ENCODE measurements at regions not wholly inside any gene's neighbourhood (a gene's known extent, or its start where the extent isn't known, plus 50 kb on each side); places are given as distances from the start of the nearest gene placed in this dataset.

DNA sequence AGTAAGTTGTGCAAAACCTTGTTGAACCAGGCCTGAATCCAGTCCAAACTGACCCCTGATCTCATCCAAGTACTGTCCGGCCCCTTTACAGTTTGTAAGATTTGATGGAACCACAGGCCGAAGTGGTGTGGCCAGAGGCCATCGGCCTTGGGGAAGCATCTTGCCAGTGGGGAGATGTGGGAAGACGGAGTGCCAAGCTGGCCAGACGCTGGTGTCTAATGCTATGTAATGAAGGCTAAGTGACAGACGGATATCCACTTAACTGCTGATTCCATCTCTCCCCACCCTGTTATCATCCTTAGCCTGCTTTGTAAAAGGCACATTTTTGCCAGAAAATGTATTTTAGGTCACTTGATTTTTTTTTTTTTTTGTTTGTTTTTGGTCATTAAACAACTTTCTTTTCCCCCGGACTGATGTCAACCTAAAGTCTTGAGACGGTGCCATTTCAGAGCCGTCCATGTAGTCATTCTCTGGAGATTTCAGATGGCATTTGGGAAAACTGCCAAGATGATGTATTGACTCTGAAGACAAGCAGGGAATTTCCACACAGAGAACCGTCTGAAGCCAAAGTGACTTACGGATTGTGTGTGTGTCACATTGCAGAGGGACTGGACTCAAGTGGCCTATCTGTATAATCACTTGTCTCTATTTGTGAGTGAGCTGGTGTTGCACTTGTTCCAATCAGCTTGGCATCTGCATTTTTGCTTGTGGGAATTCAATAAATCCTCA is 86.5 kb upstream of the MANSC4 start:
- no peak overlapping the region for H3K27ac Mint-ChIP-seq
- no peaks in the 10 kb centered on the region for H3K9me3 ChIP-seq (ENCODE audit: control insufficient read depth in 2 of 3, low read length in 3 of 3)
- H3K36me3 Mint-ChIP-seq = no peaks in the 10 kb centered on the region
- ChIA-PET POLR2A (no interaction called here), CTCF (no interaction called here)
- H3K27ac ChIP-seq (ENCODE audit: low read depth, low read length) = no peak overlapping the region
- H3K4me1 Mint-ChIP-seq = peaks cover 0 to 20% (median 13%) of the 10 kb centered on the region in 7 donors
- peaks cover 0 to 8% (median 0%) of the 10 kb centered on the region in 11 donors for H3K9me3 Mint-ChIP-seq
- no peak overlapping the region for H3K4me3 Mint-ChIP-seq
- no peak for DNase-seq
- peaks cover 0 to 9% (median 0%) of the 10 kb centered on the region in 5 donors for H3K27me3 Mint-ChIP-seq
- ATAC-seq = no peak
- no peaks in the 10 kb centered on the region for H3K27me3 ChIP-seq (ENCODE audit: control insufficient read depth in 2 of 2, insufficient read depth in 2 of 2, low read length in 2 of 2)
- intact Hi-C loops (cut with micrococcal nuclease) = no loop called here
- H3K4me1 ChIP-seq (ENCODE audit: control insufficient read depth in 2 of 2, insufficient read depth in 2 of 2, low read length in 2 of 2) = no peaks in the 10 kb centered on the region
- no peak overlapping the region for H3K4me3 ChIP-seq (ENCODE audit: low read length)
- H3K36me3 ChIP-seq (ENCODE audit: control insufficient read depth in 2 of 3, insufficient read depth in 3 of 3, low read length in 3 of 3) = no peaks in the 10 kb centered on the region

DNA sequence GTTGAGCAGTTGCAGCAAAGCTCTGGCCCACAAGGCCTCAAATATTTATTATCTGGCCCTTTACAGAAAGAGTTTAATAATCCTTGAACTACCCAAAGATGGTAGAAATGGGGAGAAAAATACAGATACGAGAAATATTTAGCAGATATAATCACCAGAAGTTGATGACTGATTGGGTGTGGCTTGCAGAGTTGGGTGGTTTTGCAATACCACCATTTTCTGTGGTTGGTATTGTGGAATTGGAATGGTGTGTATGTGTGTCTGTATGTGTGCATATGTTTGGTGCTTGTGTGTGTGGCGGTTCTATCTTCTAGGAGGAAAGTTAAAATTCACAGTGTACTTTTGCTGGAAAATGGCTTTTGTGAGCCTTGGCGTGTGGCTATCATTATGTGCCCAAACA is 85.4 kb upstream of the MANSC4 start:
- Mint-ChIP-seq H3K27ac (no peak overlapping the region), H3K9me3 (peaks cover 0 to 8% (median 0%) of the 10 kb centered on the region in 11 donors), H3K4me3 (no peak overlapping the region), H3K4me1 (peaks cover 0 to 11% (median 5%) of the 10 kb centered on the region in 7 donors), H3K27me3 (peaks cover 0 to 9% (median 2%) of the 10 kb centered on the region in 5 donors), H3K36me3 (no peaks in the 10 kb centered on the region)
- Histone ChIP-seq H3K4me3 (ENCODE audit: low read length) (no peak overlapping the region), H3K4me1 (ENCODE audit: control insufficient read depth in 2 of 2, insufficient read depth in 2 of 2, low read length in 2 of 2) (no peaks in the 10 kb centered on the region), H3K9me3 (ENCODE audit: control insufficient read depth in 2 of 3, low read length in 3 of 3) (no peaks in the 10 kb centered on the region), H3K27ac (ENCODE audit: low read depth, low read length) (no peak overlapping the region), H3K27me3 (ENCODE audit: control insufficient read depth in 2 of 2, insufficient read depth in 2 of 2, low read length in 2 of 2) (no peaks in the 10 kb centered on the region), H3K36me3 (ENCODE audit: control insufficient read depth in 2 of 3, insufficient read depth in 3 of 3, low read length in 3 of 3) (no peaks in the 10 kb centered on the region)
- intact Hi-C loops (cut with micrococcal nuclease) = no loop called here
- ChIA-PET POLR2A (no interaction called here), CTCF (no interaction called here)
- ATAC-seq = no peak
- DNase-seq = no peak

DNA sequence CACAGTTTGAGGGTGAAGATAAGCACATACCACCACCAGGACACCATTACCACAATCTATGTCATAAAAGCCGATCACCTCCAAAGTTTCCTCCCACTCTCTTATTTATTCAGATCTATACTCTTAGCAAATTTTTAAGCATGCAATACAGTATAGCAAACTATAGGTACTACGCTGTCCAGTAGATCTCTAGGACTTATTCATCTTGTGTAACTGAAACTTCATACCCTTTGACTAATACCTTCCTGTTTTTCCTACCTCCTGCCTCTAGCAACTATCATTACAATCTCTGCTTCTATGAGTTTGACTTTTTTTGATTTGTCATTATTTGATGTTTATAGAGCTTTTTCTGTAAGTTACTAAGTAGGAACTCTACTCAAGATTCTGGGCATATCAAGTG is 84.5 kb upstream of the MANSC4 start:
- peaks cover 0 to 11% (median 5%) of the 10 kb centered on the region in 7 donors for H3K4me1 Mint-ChIP-seq
- H3K27me3 Mint-ChIP-seq = peaks cover 0 to 5% (median 1%) of the 10 kb centered on the region in 5 donors
- Histone ChIP-seq H3K36me3 (ENCODE audit: control insufficient read depth in 2 of 3, insufficient read depth in 3 of 3, low read length in 3 of 3) (no peaks in the 10 kb centered on the region), H3K9me3 (ENCODE audit: control insufficient read depth in 2 of 3, low read length in 3 of 3) (no peaks in the 10 kb centered on the region), H3K4me1 (ENCODE audit: control insufficient read depth in 2 of 2, insufficient read depth in 2 of 2, low read length in 2 of 2) (no peaks in the 10 kb centered on the region), H3K4me3 (ENCODE audit: low read length) (no peak overlapping the region), H3K27ac (ENCODE audit: low read depth, low read length) (no peak overlapping the region), H3K27me3 (ENCODE audit: control insufficient read depth in 2 of 2, insufficient read depth in 2 of 2, low read length in 2 of 2) (no peaks in the 10 kb centered on the region)
- no peak overlapping the region for H3K4me3 Mint-ChIP-seq
- no peaks in the 10 kb centered on the region for H3K36me3 Mint-ChIP-seq
- ChIA-PET POLR2A (no interaction called here), CTCF (no interaction called here)
- ATAC-seq (peak; percentile 38), DNase-seq (no peak)
- H3K27ac Mint-ChIP-seq = peak overlapping the region in 1 of 9 donors; percentile 49
- H3K9me3 Mint-ChIP-seq = peaks cover 0 to 8% (median 0%) of the 10 kb centered on the region in 11 donors
- intact Hi-C loops (cut with micrococcal nuclease) = no loop called here

DNA sequence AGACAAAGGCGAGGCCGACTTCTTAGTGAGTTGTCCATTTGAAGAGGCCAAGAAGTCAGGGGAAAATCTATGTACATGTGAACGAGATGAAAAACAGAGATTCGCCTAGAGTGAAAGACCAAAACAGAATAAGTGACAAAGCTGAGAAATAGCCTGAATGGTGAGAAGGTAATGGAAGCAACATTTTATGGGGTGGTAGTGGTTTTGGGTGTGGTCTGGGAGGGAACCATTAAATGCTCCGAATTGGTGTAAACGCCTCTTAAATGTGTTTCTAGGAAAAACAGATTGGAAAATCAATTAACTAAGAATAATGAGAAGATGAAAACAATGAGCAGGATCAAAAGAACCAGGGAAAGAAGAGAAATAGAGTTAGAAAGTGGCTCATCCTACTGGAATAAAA is 83.8 kb upstream of the MANSC4 start:
- no peak overlapping the region for H3K27ac ChIP-seq (ENCODE audit: low read depth, low read length)

DNA sequence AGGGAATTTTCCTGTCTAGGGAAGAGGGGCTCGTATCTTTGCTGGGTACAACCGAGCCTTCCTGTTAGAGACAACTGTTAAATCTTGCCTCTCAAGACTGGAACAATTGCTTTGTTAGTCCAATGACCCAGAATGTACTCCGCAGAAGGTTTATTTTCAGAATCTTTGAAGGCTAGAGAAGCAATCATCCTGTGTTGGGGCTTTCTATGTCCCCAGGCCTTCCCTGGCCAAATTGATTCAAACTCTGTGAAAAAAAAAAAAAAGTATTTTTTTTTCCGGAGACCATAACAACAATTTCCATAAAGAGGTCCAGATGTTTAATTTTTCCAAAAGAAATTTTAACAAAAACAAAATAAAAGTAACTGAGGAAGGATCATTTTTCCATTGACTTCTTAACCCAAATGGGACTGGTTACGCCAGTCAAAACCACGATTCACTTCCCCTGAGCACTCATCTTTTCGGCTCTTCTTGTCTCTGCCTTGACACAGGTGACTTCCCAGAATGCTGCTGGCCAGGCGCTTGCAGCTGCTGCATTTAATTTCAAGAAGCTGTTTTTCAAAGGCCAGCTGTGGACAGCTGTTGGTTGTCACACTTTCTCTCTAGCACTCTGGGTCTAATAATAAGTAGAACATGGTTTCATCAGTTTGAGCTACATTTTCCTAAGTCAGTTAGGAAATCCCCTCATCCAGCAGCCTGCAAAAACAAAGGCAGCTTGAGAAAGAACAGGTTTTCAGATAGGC is 81.6 kb upstream of the MANSC4 start:
- ATAC-seq = no peak
- POLR2A ChIA-PET = no interaction called here

More for the DNA sequence above, 83.8 kb upstream of the MANSC4 start:
- Mint-ChIP-seq H3K27ac (peak overlapping the region in 1 of 9 donors; percentile 40), H3K4me3 (no peak overlapping the region), H3K4me1 (peaks cover 0 to 11% (median 5%) of the 10 kb centered on the region in 7 donors), H3K9me3 (peaks cover 0 to 8% (median 0%) of the 10 kb centered on the region in 11 donors), H3K27me3 (peaks cover 3 to 6% (median 4%) of the 10 kb centered on the region in 5 donors), H3K36me3 (no peaks in the 10 kb centered on the region)
- no peak for ATAC-seq
- Histone ChIP-seq H3K36me3 (ENCODE audit: control insufficient read depth in 2 of 3, insufficient read depth in 3 of 3, low read length in 3 of 3) (no peaks in the 10 kb centered on the region), H3K27me3 (ENCODE audit: control insufficient read depth in 2 of 2, insufficient read depth in 2 of 2, low read length in 2 of 2) (no peaks in the 10 kb centered on the region), H3K4me1 (ENCODE audit: control insufficient read depth in 2 of 2, insufficient read depth in 2 of 2, low read length in 2 of 2) (no peaks in the 10 kb centered on the region), H3K9me3 (ENCODE audit: control insufficient read depth in 2 of 3, low read length in 3 of 3) (no peaks in the 10 kb centered on the region), H3K4me3 (ENCODE audit: low read length) (no peak overlapping the region)
- DNase-seq = no peak
- POLR2A ChIA-PET = no interaction called here
- CTCF ChIA-PET = no interaction called here
- intact Hi-C loops (cut with micrococcal nuclease) = no loop called here

DNA sequence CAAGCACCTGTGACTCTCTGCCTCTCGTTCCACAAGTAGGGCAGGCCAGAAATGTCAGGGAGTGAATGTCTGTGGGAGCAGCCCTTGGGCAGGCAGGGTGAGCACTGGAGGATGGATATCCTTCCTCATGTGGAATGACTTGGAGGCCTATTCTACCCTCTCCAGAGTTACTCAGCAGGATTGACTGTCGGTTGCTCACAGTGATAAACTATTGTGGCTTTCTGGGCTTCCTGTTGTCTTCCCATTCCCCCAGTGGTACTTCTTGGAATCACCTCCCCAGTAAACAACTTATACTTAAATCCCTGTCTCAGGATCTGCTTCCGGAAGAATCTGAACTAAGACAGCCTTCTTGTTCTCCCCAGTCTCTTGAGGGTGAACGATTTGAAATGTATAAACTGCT is 79.6 kb upstream of the MANSC4 start:
- POLR2A ChIA-PET = no interaction called here
- intact Hi-C loops (cut with micrococcal nuclease) = no loop called here
- no peak overlapping the region for H3K4me3 Mint-ChIP-seq

More for the DNA sequence above, 81.6 kb upstream of the MANSC4 start:
- Mint-ChIP-seq H3K9me3 (peaks cover 0 to 8% (median 0%) of the 10 kb centered on the region in 11 donors), H3K36me3 (no peaks in the 10 kb centered on the region), H3K27me3 (peaks cover 4 to 13% (median 6%) of the 10 kb centered on the region in 5 donors), H3K27ac (no peak overlapping the region), H3K4me1 (peaks cover 0 to 11% (median 5%) of the 10 kb centered on the region in 7 donors), H3K4me3 (no peak overlapping the region)
- Histone ChIP-seq H3K36me3 (ENCODE audit: control insufficient read depth in 2 of 3, insufficient read depth in 3 of 3, low read length in 3 of 3) (no peaks in the 10 kb centered on the region), H3K4me3 (ENCODE audit: low read length) (no peak overlapping the region), H3K4me1 (ENCODE audit: control insufficient read depth in 2 of 2, insufficient read depth in 2 of 2, low read length in 2 of 2) (no peaks in the 10 kb centered on the region), H3K27ac (ENCODE audit: low read depth, low read length) (no peak overlapping the region), H3K9me3 (ENCODE audit: control insufficient read depth in 2 of 3, low read length in 3 of 3) (no peaks in the 10 kb centered on the region), H3K27me3 (ENCODE audit: control insufficient read depth in 2 of 2, insufficient read depth in 2 of 2, low read length in 2 of 2) (no peaks in the 10 kb centered on the region)
- intact Hi-C loops (cut with micrococcal nuclease) = no loop called here
- CTCF ChIA-PET = no interaction called here
- DNase-seq = no peak

More for the DNA sequence above, 79.6 kb upstream of the MANSC4 start:
- Histone ChIP-seq H3K4me3 (ENCODE audit: low read length) (no peak overlapping the region), H3K9me3 (ENCODE audit: control insufficient read depth in 2 of 3, low read length in 3 of 3) (no peaks in the 10 kb centered on the region), H3K27ac (ENCODE audit: low read depth, low read length) (no peak overlapping the region), H3K27me3 (ENCODE audit: control insufficient read depth in 2 of 2, insufficient read depth in 2 of 2, low read length in 2 of 2) (no peaks in the 10 kb centered on the region), H3K36me3 (ENCODE audit: control insufficient read depth in 2 of 3, insufficient read depth in 3 of 3, low read length in 3 of 3) (no peaks in the 10 kb centered on the region), H3K4me1 (ENCODE audit: control insufficient read depth in 2 of 2, insufficient read depth in 2 of 2, low read length in 2 of 2) (no peaks in the 10 kb centered on the region)
- ATAC-seq (no peak), DNase-seq (no peak)
- Mint-ChIP-seq H3K36me3 (no peaks in the 10 kb centered on the region), H3K4me1 (peaks cover 0 to 5% (median 3%) of the 10 kb centered on the region in 7 donors), H3K9me3 (peaks cover 0 to 4% (median 0%) of the 10 kb centered on the region in 11 donors), H3K27ac (no peak overlapping the region), H3K27me3 (peaks cover 4 to 13% (median 9%) of the 10 kb centered on the region in 5 donors)
- CTCF ChIA-PET = no interaction called here
